ENCODE measurements at regions not wholly inside any gene's neighbourhood (a gene's known extent, or its start where the extent isn't known, plus 50 kb on each side); places are given as distances from the start of the nearest gene placed in this dataset.

- TF ChIP-seq, protein P1, sequence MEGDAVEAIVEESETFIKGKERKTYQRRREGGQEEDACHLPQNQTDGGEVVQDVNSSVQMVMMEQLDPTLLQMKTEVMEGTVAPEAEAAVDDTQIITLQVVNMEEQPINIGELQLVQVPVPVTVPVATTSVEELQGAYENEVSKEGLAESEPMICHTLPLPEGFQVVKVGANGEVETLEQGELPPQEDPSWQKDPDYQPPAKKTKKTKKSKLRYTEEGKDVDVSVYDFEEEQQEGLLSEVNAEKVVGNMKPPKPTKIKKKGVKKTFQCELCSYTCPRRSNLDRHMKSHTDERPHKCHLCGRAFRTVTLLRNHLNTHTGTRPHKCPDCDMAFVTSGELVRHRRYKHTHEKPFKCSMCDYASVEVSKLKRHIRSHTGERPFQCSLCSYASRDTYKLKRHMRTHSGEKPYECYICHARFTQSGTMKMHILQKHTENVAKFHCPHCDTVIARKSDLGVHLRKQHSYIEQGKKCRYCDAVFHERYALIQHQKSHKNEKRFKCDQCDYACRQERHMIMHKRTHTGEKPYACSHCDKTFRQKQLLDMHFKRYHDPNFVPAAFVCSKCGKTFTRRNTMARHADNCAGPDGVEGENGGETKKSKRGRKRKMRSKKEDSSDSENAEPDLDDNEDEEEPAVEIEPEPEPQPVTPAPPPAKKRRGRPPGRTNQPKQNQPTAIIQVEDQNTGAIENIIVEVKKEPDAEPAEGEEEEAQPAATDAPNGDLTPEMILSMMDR (IDR thresholded peaks at IDR 0.05 in 8 of 11, conservative IDR thresholded peaks at IDR 0.05 in 3 of 11), result no peak
- TF ChIP-seq POLR2AphosphoS5 (IDR thresholded peaks at IDR 0.05), result no peak
Observed at GRCh38 chr2:109727929-109728447, 66.1 kb upstream of the RGPD5 start.
